MM.1S (cell line): ENCODE measurements at regions not wholly inside any gene's neighbourhood (a gene's known extent, or its start where the extent isn't known, plus 50 kb on each side); places are given as distances from the start of the nearest gene placed in this dataset.

Experiments
- DNase-seq: peaks from one replicate; pipeline ENCODE4 v3.0.0-alpha.2; 2015
- H2AFZ ChIP-seq: fragments of 300-600 bp; sonication (generic); 2 replicates; pipeline ENCODE4 v1.6.0; 2016; ENCODE audit warnings: antibody characterized with exemption, low read length
- H3F3A ChIP-seq: fragments of 300-600 bp; sonication (generic); 2 replicates; pipeline ENCODE4 v1.6.1; 2016; ENCODE audit warnings: mild to moderate bottlenecking, antibody characterized with exemption, low read length, moderate library complexity, mixed read lengths; ENCODE audit not compliant: insufficient read depth
- H3K27ac ChIP-seq: fragments of 300-600 bp; sonication (generic); 2 replicates; pipeline ENCODE4 v1.5.1; 2016; ENCODE audit warnings: mild to moderate bottlenecking, low read length
- H3K27me3 ChIP-seq: fragments of 300-600 bp; sonication (generic); replicated peaks from 2 replicates; pipeline ENCODE4 v1.6.0; 2016; ENCODE audit warnings: low read length; ENCODE audit not compliant: insufficient read depth
- H3K36me3 ChIP-seq: fragments of 300-600 bp; sonication (generic); replicated peaks from 2 replicates; pipeline ENCODE4 v1.6.1; 2016; ENCODE audit warnings: mild to moderate bottlenecking, low read length, mixed read lengths; ENCODE audit not compliant: insufficient read depth
- H3K4me1 ChIP-seq: fragments of 300-600 bp; sonication (generic); 2 replicates; pipeline ENCODE4 v1.6.1; 2016; ENCODE audit warnings: low read length, mixed read lengths
- H3K4me2 ChIP-seq: fragments of 300-600 bp; sonication (generic); 2 replicates; pipeline ENCODE4 v1.6.0; 2016; ENCODE audit warnings: low read depth, low read length
- H3K4me3 ChIP-seq: fragments of 300-600 bp; sonication (generic); 2 replicates; pipeline ENCODE4 v1.5.1; 2016; ENCODE audit warnings: low read length, mixed read lengths
- H3K79me2 ChIP-seq: fragments of 300-600 bp; sonication (generic); 2 replicates; pipeline ENCODE4 v1.6.1; 2016; ENCODE audit warnings: mixed run types, low read length, mixed read lengths
- H3K9ac ChIP-seq: fragments of 300-600 bp; sonication (generic); 2 replicates; pipeline ENCODE4 v1.6.1; 2016; ENCODE audit warnings: low read length, mixed read lengths
- H3K9me2 ChIP-seq: fragments of 300-600 bp; sonication (generic); replicated peaks from 2 replicates; pipeline ENCODE4 v1.6.1; 2016; ENCODE audit warnings: mild to moderate bottlenecking, low read length, mixed read lengths; ENCODE audit not compliant: insufficient read depth
- H3K9me3 ChIP-seq: fragments of 300-600 bp; sonication (generic); replicated peaks from 2 replicates; pipeline ENCODE4 v1.6.1; 2016; ENCODE audit warnings: mild to moderate bottlenecking, low read length, mixed read lengths; ENCODE audit not compliant: insufficient read depth
- H4K20me1 ChIP-seq: fragments of 300-600 bp; sonication (generic); 2 replicates; pipeline ENCODE4 v1.6.1; 2016; ENCODE audit warnings: mild to moderate bottlenecking, low read length, moderate library complexity, mixed read lengths; ENCODE audit not compliant: insufficient read depth
- CTCF ChIP-seq: fragments of 300-600 bp; sonication (generic); IDR thresholded peaks from 2 replicates; pipeline ENCODE4 v1.5.1; 2016; ENCODE audit warnings: antibody characterized with exemption, low read length, mixed read lengths
- EZH2 ChIP-seq: fragments of 300-600 bp; sonication (generic); optimal IDR thresholded peaks from 2 replicates; pipeline ENCODE3; 2017; ENCODE audit warnings: low read depth, mild to moderate bottlenecking, antibody characterized with exemption, low read length, mixed read lengths
- EZH2phosphoT487 ChIP-seq: fragments of 300-600 bp; sonication (generic); IDR thresholded peaks from 2 replicates; pipeline ENCODE4 v1.6.1; 2018; ENCODE audit warnings: antibody characterized with exemption, low read length

- Histone ChIP-seq H3K4me3 (no peak overlapping the region), H3F3A (no peaks in the 10 kb centered on the region), H3K9me2 (no peaks in the 10 kb centered on the region), H3K4me2 (no peak overlapping the region), H3K79me2 (no peaks in the 10 kb centered on the region), H3K9ac (no peak overlapping the region), H3K27me3 (no peaks in the 10 kb centered on the region), H3K27ac (no peak overlapping the region), H3K9me3 (no peaks in the 10 kb centered on the region), H2AFZ (peak overlapping the region; percentile 11; the same call in 1 of the 2 replicates), H3K36me3 (no peaks in the 10 kb centered on the region), H4K20me1 (no peaks in the 10 kb centered on the region), H3K4me1 (no peaks in the 10 kb centered on the region)
- no peak for TF ChIP-seq EZH2phosphoT487
- no peak for TF ChIP-seq EZH2
- TF ChIP-seq CTCF: peak; percentile 90
- peak; percentile 81 for DNase-seq
These were observed 68.5 kb downstream of the TMCO5A start for GRCh38 chr15:38002883-38003477.

GRCh38 chr15:38004218-38004861 is 69.9 kb downstream of the TMCO5A start:
- H3K9ac ChIP-seq: no peak overlapping the region
- no peak overlapping the region for H3K4me3 ChIP-seq
- no peaks in the 10 kb centered on the region for H3K4me1 ChIP-seq
- no peaks in the 10 kb centered on the region for H3K9me2 ChIP-seq
- H3K27me3 ChIP-seq: no peaks in the 10 kb centered on the region
- no peaks in the 10 kb centered on the region for H3K9me3 ChIP-seq
- TF ChIP-seq EZH2 (no peak), CTCF (no peak), EZH2phosphoT487 (no peak)
- H3F3A ChIP-seq: no peaks in the 10 kb centered on the region
- no peaks in the 10 kb centered on the region for H3K36me3 ChIP-seq
- no peak overlapping the region for H3K27ac ChIP-seq
- H2AFZ ChIP-seq: no peak overlapping the region
- DNase-seq: no peak
- no peaks in the 10 kb centered on the region for H3K79me2 ChIP-seq
- no peak overlapping the region for H3K4me2 ChIP-seq
- no peaks in the 10 kb centered on the region for H4K20me1 ChIP-seq

GRCh38 chr15:38005953-38006808 is 71.7 kb downstream of the TMCO5A start:
- no peak overlapping the region for H3K9ac ChIP-seq
- H3K27me3 ChIP-seq: no peaks in the 10 kb centered on the region
- H3K9me3 ChIP-seq: no peaks in the 10 kb centered on the region
- H2AFZ ChIP-seq: no peak overlapping the region
- no peaks in the 10 kb centered on the region for H3F3A ChIP-seq
- H3K4me1 ChIP-seq: no peaks in the 10 kb centered on the region
- no peaks in the 10 kb centered on the region for H3K36me3 ChIP-seq
- H3K79me2 ChIP-seq: no peaks in the 10 kb centered on the region
- H3K4me2 ChIP-seq: no peak overlapping the region
- H4K20me1 ChIP-seq: no peaks in the 10 kb centered on the region
- no peaks in the 10 kb centered on the region for H3K9me2 ChIP-seq
- no peak overlapping the region for H3K27ac ChIP-seq
- H3K4me3 ChIP-seq: no peak overlapping the region
- TF ChIP-seq CTCF (no peak), EZH2 (no peak), EZH2phosphoT487 (no peak)
- DNase-seq: no peak
